IMR-90 (cell line): ENCODE measurements at regions not wholly inside any gene's neighbourhood (a gene's known extent, or its start where the extent isn't known, plus 50 kb on each side); places are given as distances from the start of the nearest gene placed in this dataset.

Experiments
- ATAC-seq: fragments of 200-7000 bp; cut with Tn5 transposase; 2 replicates; pipeline ENCODE4 v1.9.1; 2020; ENCODE audit warnings: low read depth, mild to moderate bottlenecking, moderate library complexity
- BruUV-seq: library from RNA; stranded (reverse); fragments of 400-500 nt; replicated peaks from 2 replicates; lab custom pipeline; 2021; lab: Mats Ljungman, UMichigan
- CTCF ChIA-PET: fragments of 300-600 bp; formaldehyde crosslinking; extraction: SDS; loops from one replicate; lab custom pipeline; 2021; ENCODE audit warnings: antibody characterized with exemption; lab: Yijun Ruan, JAX
- POLR2A ChIA-PET: fragments of 300-600 bp; sonication (Branson Sonifier 250); formaldehyde crosslinking; loops from one replicate; lab custom pipeline; 2022; ENCODE audit warnings: antibody characterized with exemption; ENCODE audit not compliant: unreplicated experiment; lab: Charles Lee
- DNase-seq: peaks from one replicate; pipeline ENCODE4 v3.0.0; 2013
- H2AFZ ChIP-seq: replicated peaks from 2 replicates; pipeline ENCODE3; 2013; ENCODE audit warnings: low read length, mild to moderate bottlenecking; ENCODE audit not compliant: poor library complexity
- H2AK5ac ChIP-seq: 2 replicates; pipeline ENCODE4 v1.6.1; 2013; ENCODE audit warnings: low read depth, low read length, inconsistent platforms
- H2AK9ac ChIP-seq: replicated peaks from 2 replicates; pipeline ENCODE3; 2013; ENCODE audit warnings: mild to moderate bottlenecking, low read depth, low read length, moderate library complexity; ENCODE audit not compliant: poor library complexity
- H2BK120ac ChIP-seq: 2 replicates; pipeline ENCODE4 v1.6.1; 2013; ENCODE audit warnings: low read depth, low read length, inconsistent platforms
- H2BK15ac ChIP-seq: 3 replicates; pipeline ENCODE4 v1.6.1; 2013; ENCODE audit warnings: low read depth, low read length, inconsistent platforms
- H2BK20ac ChIP-seq: 2 replicates; pipeline ENCODE4 v1.6.1; 2013; ENCODE audit warnings: low read depth, mild to moderate bottlenecking, inconsistent platforms, low read length, moderate library complexity
- H2BK5ac ChIP-seq: 2 replicates; pipeline ENCODE4 v1.6.1; 2013; ENCODE audit warnings: mild to moderate bottlenecking, low read depth, low read length, inconsistent platforms; ENCODE audit not compliant: poor library complexity, severe bottlenecking
- H3K14ac ChIP-seq: replicated peaks from 2 replicates; pipeline ENCODE4 v1.6.1; 2013; ENCODE audit warnings: low read depth, low read length, inconsistent platforms
- H3K18ac ChIP-seq: 2 replicates; pipeline ENCODE4 v1.6.1; 2013; ENCODE audit warnings: low read depth, low read length, control low read depth
- H3K23ac ChIP-seq: 2 replicates; pipeline ENCODE4 v1.6.1; 2013; ENCODE audit warnings: low read depth, low read length, inconsistent platforms
- H3K27ac ChIP-seq: 2 replicates; pipeline ENCODE4 v1.5.1; 2013; ENCODE audit warnings: mild to moderate bottlenecking, control low read depth, low read length; ENCODE audit not compliant: insufficient read depth
- H3K27me3 ChIP-seq: 2 replicates; pipeline ENCODE4 v1.6.1; 2013; ENCODE audit warnings: low read length; ENCODE audit not compliant: control insufficient read depth, insufficient read depth
- H3K36me3 ChIP-seq: 2 replicates; pipeline ENCODE4 v1.6.1; 2013; ENCODE audit warnings: low read length, mixed read lengths; ENCODE audit not compliant: control insufficient read depth, insufficient read depth
- H3K4ac ChIP-seq: 2 replicates; pipeline ENCODE4 v1.6.1; 2013; ENCODE audit warnings: low read depth, low read length, inconsistent platforms
- H3K4me1 ChIP-seq: 2 replicates; pipeline ENCODE4 v1.6.1; 2013; ENCODE audit warnings: low read length, mixed read lengths; ENCODE audit not compliant: control insufficient read depth, insufficient read depth
- H3K4me2 ChIP-seq: 2 replicates; pipeline ENCODE4 v1.6.1; 2013; ENCODE audit warnings: low read depth, mild to moderate bottlenecking, control low read depth, low read length, moderate library complexity
- H3K4me3 ChIP-seq: 2 replicates; pipeline ENCODE4 v1.5.1; 2013; ENCODE audit warnings: low read depth, mild to moderate bottlenecking, control low read depth, low read length, moderate library complexity; ENCODE audit not compliant: insufficient read depth
- H3K56ac ChIP-seq: 2 replicates; pipeline ENCODE4 v1.6.1; 2013; ENCODE audit warnings: low read length, inconsistent platforms; ENCODE audit not compliant: insufficient read depth; ENCODE audit errors: extremely low read depth
- H3K79me1 ChIP-seq, 2 experiments: 2 replicates each; pipeline ENCODE4 v1.6.1; 2013; ENCODE audit warnings: low read length in 2 of 2, inconsistent platforms in 1 of 2, low read depth in 1 of 2
- H3K9ac ChIP-seq: 2 replicates; pipeline ENCODE4 v1.6.1; 2013; ENCODE audit warnings: low read depth, low read length, control low read depth
- H3K9me1 ChIP-seq: 2 replicates; pipeline ENCODE4 v1.6.1; 2013; ENCODE audit warnings: low read length, inconsistent platforms; ENCODE audit not compliant: insufficient read depth
- H3K9me3 ChIP-seq: 2 replicates; pipeline ENCODE4 v1.6.1; 2013; ENCODE audit warnings: low read length; ENCODE audit not compliant: control insufficient read depth, insufficient read depth
- H4K20me1 ChIP-seq: 2 replicates; pipeline ENCODE4 v1.6.1; 2013; ENCODE audit warnings: low read length, inconsistent platforms; ENCODE audit not compliant: insufficient read depth
- H4K5ac ChIP-seq: 2 replicates; pipeline ENCODE4 v1.6.1; 2013; ENCODE audit warnings: mild to moderate bottlenecking, low read depth, low read length, control low read depth
- H4K8ac ChIP-seq, 2 experiments: 2 replicates each; pipeline ENCODE4 v1.6.1; 2013; ENCODE audit warnings: low read depth in 2 of 2, low read length in 2 of 2, control low read depth in 1 of 2, inconsistent platforms in 1 of 2
- H4K91ac ChIP-seq: 2 replicates; pipeline ENCODE4 v1.6.1; 2013; ENCODE audit warnings: low read depth, low read length, inconsistent platforms; ENCODE audit not compliant: insufficient read depth
- BHLHE40 ChIP-seq: fragments of 150-350 bp; IDR thresholded peaks from 2 replicates; pipeline ENCODE4 v1.6.1; 2016; ENCODE audit warnings: mild to moderate bottlenecking, low read depth, low read length
- CEBPB ChIP-seq: IDR thresholded peaks from 2 replicates; pipeline ENCODE4 v1.6.1; 2012; ENCODE audit warnings: low read depth, low read length, improper control_type of control experiment
- CHD1 ChIP-seq: IDR thresholded peaks from 2 replicates; pipeline ENCODE4 v1.6.1; 2012; ENCODE audit warnings: low read depth, low read length, improper control_type of control experiment
- MAZ ChIP-seq: IDR thresholded peaks from 2 replicates; pipeline ENCODE4 v1.6.1; 2012; ENCODE audit warnings: low read depth, mild to moderate bottlenecking, low read length, improper control_type of control experiment, moderate library complexity, borderline replicate concordance
- MXI1 ChIP-seq: IDR thresholded peaks from 2 replicates; pipeline ENCODE4 v1.6.1; 2012; ENCODE audit warnings: low read depth, mild to moderate bottlenecking, low read length, moderate library complexity, borderline replicate concordance
- RCOR1 ChIP-seq: IDR thresholded peaks from 2 replicates; pipeline ENCODE4 v1.6.1; 2012; ENCODE audit warnings: mild to moderate bottlenecking, low read length, improper control_type of control experiment; ENCODE audit not compliant: insufficient replicate concordance
- SMC3 ChIP-seq: fragments of 150-350 bp; IDR thresholded peaks from 2 replicates; pipeline ENCODE4 v1.6.1; 2016; ENCODE audit warnings: low read depth, mild to moderate bottlenecking, antibody characterized with exemption, low read length, moderate library complexity
- WGBS, 2 experiments: methylation state at CpG; one replicate each; pipeline versions ENCODE4 v1.1.5 to v1.1.7; 2013; ENCODE audit warnings: missing lambda C conversion rate in 2 of 2; ENCODE audit not compliant: insufficient read length in 1 of 2; ENCODE audit errors: extremely low coverage in 2 of 2; 5-methylcytosine and 5-hydroxymethylcytosine counted together
- dilution Hi-C: fragments of 300-500 bp; cut with HindIII; formaldehyde crosslinking; loops from one replicate; pipeline ENCODE4 v1.14.3; 2018; ENCODE audit warnings: low sequenced_read_pairs; ENCODE audit not compliant: unreplicated experiment
- in situ Hi-C: fragments of 300-500 bp; cut with MboI; formaldehyde crosslinking; loops from 3 replicates; pipeline ENCODE4 v1.14.3; 2019; ENCODE audit warnings: low sequenced_read_pairs, inconsistent platforms, mixed read lengths
- intact Hi-C: fragments of 100-400 bp; cut with micrococcal nuclease; formaldehyde crosslinking; loops from 2 replicates; pipeline ENCODE4 v1.10.0; 2022
- TF ChIP-seq, protein P1 (sequence below): fragments of 150-350 bp; IDR thresholded peaks from 2 replicates; pipeline ENCODE4 v1.6.1; 2017; ENCODE audit warnings: mild to moderate bottlenecking, antibody characterized with exemption, low read length, low read depth

GRCh38 chr2:235402422-235402821, 91.4 kb upstream of the AGAP1 start:
- no peak overlapping the region for H4K8ac ChIP-seq
- H3K14ac ChIP-seq, result no peak overlapping the region
- no peak overlapping the region for H4K5ac ChIP-seq
- POLR2A ChIA-PET, result no interaction called here
- BruUV-seq, result no TSS peak
- CTCF ChIA-PET, result no interaction called here
- no peak for ATAC-seq
- no peak overlapping the region for H3K18ac ChIP-seq
- no peak overlapping the region for H2BK5ac ChIP-seq
- H3K27ac ChIP-seq, result no peak overlapping the region
- H3K79me1 ChIP-seq, result no peaks in the 10 kb centered on the region
- no peak overlapping the region for H2AK5ac ChIP-seq
- dilution Hi-C loops (no loop called here), in situ Hi-C loops (no loop called here), intact Hi-C loops (no loop called here)
- no peaks in the 10 kb centered on the region for H3K9me1 ChIP-seq
- H2BK20ac ChIP-seq, result no peak overlapping the region
- no peak for DNase-seq
- WGBS, 2 experiments, result no CpG with 5 or more reads among the region's 2 CpGs
- peaks cover 22% of the 10 kb centered on the region for H3K27me3 ChIP-seq
- H3K23ac ChIP-seq, result no peak overlapping the region
- H2BK15ac ChIP-seq, result no peak overlapping the region
- H2AFZ ChIP-seq, result no peak overlapping the region
- no peaks in the 10 kb centered on the region for H3K4me1 ChIP-seq
- no peaks in the 10 kb centered on the region for H3K9me3 ChIP-seq
- H3K4me3 ChIP-seq, result no peak overlapping the region
- H2AK9ac ChIP-seq, result no peak overlapping the region
- H3K36me3 ChIP-seq, result no peaks in the 10 kb centered on the region
- H4K20me1 ChIP-seq, result no peaks in the 10 kb centered on the region
- H3K4me2 ChIP-seq, result no peak overlapping the region
- no peak overlapping the region for H3K9ac ChIP-seq
- no peak overlapping the region for H3K4ac ChIP-seq
- H3K56ac ChIP-seq, result no peak overlapping the region
- no peak overlapping the region for H2BK120ac ChIP-seq
- no peak overlapping the region for H4K91ac ChIP-seq
- no peak for TF ChIP-seq CHD1
- TF ChIP-seq SMC3, result no peak
- no peak for TF ChIP-seq MAZ
- no peak for TF ChIP-seq RCOR1
- no peak for TF ChIP-seq MXI1
- TF ChIP-seq BHLHE40, result no peak
- no peak for TF ChIP-seq CEBPB
- TF ChIP-seq, protein P1, sequence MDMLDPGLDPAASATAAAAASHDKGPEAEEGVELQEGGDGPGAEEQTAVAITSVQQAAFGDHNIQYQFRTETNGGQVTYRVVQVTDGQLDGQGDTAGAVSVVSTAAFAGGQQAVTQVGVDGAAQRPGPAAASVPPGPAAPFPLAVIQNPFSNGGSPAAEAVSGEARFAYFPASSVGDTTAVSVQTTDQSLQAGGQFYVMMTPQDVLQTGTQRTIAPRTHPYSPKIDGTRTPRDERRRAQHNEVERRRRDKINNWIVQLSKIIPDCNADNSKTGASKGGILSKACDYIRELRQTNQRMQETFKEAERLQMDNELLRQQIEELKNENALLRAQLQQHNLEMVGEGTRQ, result no peak
